HepG2 (cell line): ENCODE measurements at regions not wholly inside any gene's neighbourhood (a gene's known extent, or its start where the extent isn't known, plus 50 kb on each side); places are given as distances from the start of the nearest gene placed in this dataset.

Experiments
- ATAC-seq: fragments of 200-7000 bp; cut with Tn5 transposase; 3 replicates; pipeline ENCODE4 v1.9.1; 2020; ENCODE audit warnings: mild to moderate bottlenecking, moderate library complexity
- BruUV-seq: library from RNA; stranded (reverse); fragments of 400-500 nt; replicated peaks from 2 replicates; lab custom pipeline; 2021; lab: Mats Ljungman, UMichigan
- CTCF ChIA-PET: fragments of 300-600 bp; formaldehyde crosslinking; extraction: SDS; loops from one replicate; lab custom pipeline; 2021; ENCODE audit warnings: low total read pairs, inconsistent platforms, low intra/inter-chr PET ratio; lab: Yijun Ruan, JAX
- POLR2A ChIA-PET: fragments of 350-600 bp; sonication (Branson Sonifier 250); formaldehyde crosslinking; loops from one replicate; lab custom pipeline; 2020; ENCODE audit warnings: antibody characterized with exemption, inconsistent platforms; lab: Yijun Ruan, JAX
- DNase-seq: peaks from one replicate; pipeline ENCODE4 v3.0.0-alpha.2; 2015; ENCODE audit warnings: low spot score
- FAIRE-seq: peaks from 3 replicates; lab custom pipeline; 2011; peaks lifted over from hg19 to GRCh38; lab: Jason Lieb, UNC
- H2AFZ ChIP-seq: one replicate; pipeline ENCODE4 v1.6.1; 2011; ENCODE audit warnings: low read length, inconsistent platforms
- H3K27ac ChIP-seq: fragments of 300-600 bp; 3 replicates; pipeline ENCODE4 v1.8.0; 2011; ENCODE audit warnings: mixed run types, mild to moderate bottlenecking, mixed read lengths, low read length, inconsistent platforms; ENCODE audit not compliant: insufficient read depth; ENCODE audit errors: extremely low read length
- H3K27me3 ChIP-seq, 2 experiments: fragments of 200-600 bp in 1 of 2; 2 replicates in 1 of 2; 3 replicates in 1 of 2; pipeline versions ENCODE4 v1.6.0 to v1.8.0; 2011; ENCODE audit warnings: low read length in 2 of 2, mild to moderate bottlenecking in 2 of 2, moderate library complexity in 2 of 2, inconsistent platforms in 1 of 2; ENCODE audit not compliant: insufficient read depth in 2 of 2, control insufficient read depth in 1 of 2
- H3K36me3 ChIP-seq, 2 experiments: fragments of 200-600 bp in 1 of 2; replicated peaks in 1 of 2; 2 replicates in 1 of 2; 3 replicates in 1 of 2; pipeline versions ENCODE4 v1.5.1 to v1.8.0; 2011; ENCODE audit warnings: low read length in 2 of 2, inconsistent platforms in 1 of 2; ENCODE audit not compliant: insufficient read depth in 2 of 2, control insufficient read depth in 1 of 2
- H3K4me1 ChIP-seq: 2 replicates; pipeline ENCODE4 v1.5.1; 2012; ENCODE audit warnings: low read length, inconsistent platforms; ENCODE audit not compliant: insufficient read depth
- H3K4me2 ChIP-seq: 2 replicates; pipeline ENCODE4 v1.6.0; 2011; ENCODE audit warnings: low read depth, low read length, inconsistent platforms
- H3K4me3 ChIP-seq, 3 experiments: fragments of 200-600 bp in 1 of 3; sonication (generic), shearing (Covaris generic) in 1 of 3; replicated peaks in 1 of 3; 2 replicates each; pipeline ENCODE4 v1.5.1; 2011 to 2016; ENCODE audit warnings: low read length in 3 of 3, inconsistent platforms in 2 of 3, low read depth in 2 of 3, mild to moderate bottlenecking in 2 of 3, control low read depth in 1 of 3, mixed read lengths in 1 of 3; ENCODE audit not compliant: insufficient read depth in 1 of 3
- H3K79me2 ChIP-seq: one replicate; pipeline ENCODE4 v1.6.1; 2011; ENCODE audit warnings: low read length, inconsistent platforms; ENCODE audit not compliant: insufficient read depth
- H3K9ac ChIP-seq: 2 replicates; pipeline ENCODE4 v1.6.0; 2011; ENCODE audit warnings: mild to moderate bottlenecking, low read depth, low read length, inconsistent platforms; ENCODE audit not compliant: insufficient read depth
- H3K9me3 ChIP-seq: 2 replicates; pipeline ENCODE4 v1.5.1; 2012; ENCODE audit warnings: mild to moderate bottlenecking, low read length
- H4K20me1 ChIP-seq: 2 replicates; pipeline ENCODE4 v1.6.0; 2011; ENCODE audit warnings: inconsistent platforms, mild to moderate bottlenecking, low read length, moderate library complexity; ENCODE audit not compliant: insufficient read depth
- MEIS1 ChIP-seq: sonication (generic); formaldehyde crosslinking; IDR thresholded peaks from 2 replicates; pipeline ENCODE4 v1.9.0; 2021; ENCODE audit warnings: mild to moderate bottlenecking, missing genetic modification reagents, moderate library complexity, borderline replicate concordance
- RORA ChIP-seq: sonication (generic); formaldehyde crosslinking; IDR thresholded peaks from 2 replicates; pipeline ENCODE4 v1.5.0; 2020; ENCODE audit warnings: mild to moderate bottlenecking, missing genetic modification reagents, moderate library complexity
- STAT6 ChIP-seq: sonication (generic); formaldehyde crosslinking; IDR thresholded peaks from 2 replicates; pipeline ENCODE4 v1.4.0; 2020; ENCODE audit warnings: missing genetic modification reagents, mild to moderate bottlenecking, borderline replicate concordance
- TCF12 ChIP-seq, 2 experiments: fragments of 450-650 bp in 1 of 2; sonication (generic) in 1 of 2; formaldehyde crosslinking in 1 of 2; IDR thresholded peaks; 2 replicates each; pipeline versions ENCODE4 v1.6.1 to v1.8.0; 2017 to 2022; ENCODE audit warnings: antibody characterized with exemption in 1 of 2, mild to moderate bottlenecking in 1 of 2, missing genetic modification reagents in 1 of 2, moderate library complexity in 1 of 2
- ZBTB42 ChIP-seq: sonication (generic); formaldehyde crosslinking; IDR thresholded peaks from 2 replicates; pipeline ENCODE4 v1.5.0; 2020; ENCODE audit warnings: mild to moderate bottlenecking, missing genetic modification reagents
- ZNF18 ChIP-seq: sonication (generic); formaldehyde crosslinking; IDR thresholded peaks from 2 replicates; pipeline ENCODE4 v1.8.0; 2022; ENCODE audit warnings: mild to moderate bottlenecking, missing genetic modification reagents; ENCODE audit not compliant: insufficient replicate concordance
- ZNF414 ChIP-seq: sonication (generic); formaldehyde crosslinking; IDR thresholded peaks from 2 replicates; pipeline ENCODE4 v1.5.0; 2020; ENCODE audit warnings: missing genetic modification reagents
- ZNF747 ChIP-seq: sonication (generic); formaldehyde crosslinking; IDR thresholded peaks from 2 replicates; pipeline ENCODE4 v1.8.1; 2023; ENCODE audit warnings: missing genetic modification reagents, mild to moderate bottlenecking, borderline replicate concordance
- WGBS: methylation state at CpG from one replicate; pipeline ENCODE4 v1.1.6; 2017; ENCODE audit warnings: low lambda C conversion rate; 5-methylcytosine and 5-hydroxymethylcytosine counted together
- in situ Hi-C: cut with HindIII; loops from 2 replicates; pipeline ENCODE4 v1.10.0; 2017; ENCODE audit warnings: low pct_unique_long_range_greater_than_20kb; ENCODE audit not compliant: extremely low pct_ligation_motif_present
- intact Hi-C: fragments of 100-400 bp; cut with micrococcal nuclease; formaldehyde crosslinking; loops from one replicate; pipeline ENCODE4 v1.10.0; 2022; ENCODE audit not compliant: unreplicated experiment

- no peak overlapping the region for H2AFZ ChIP-seq
- POLR2A ChIA-PET, result no interaction called here
- intact Hi-C loops (no loop called here), in situ Hi-C loops (no loop called here)
- WGBS, result 90% methylated on average over 25 of the region's 30 CpGs
- H3K4me3 ChIP-seq, result no peak overlapping the region
- no peaks in the 10 kb centered on the region for H4K20me1 ChIP-seq
- FAIRE-seq (no peak), ATAC-seq (no peak)
- BruUV-seq, result no TSS peak
- CTCF ChIA-PET, result no interaction called here
- H3K4me1 ChIP-seq, result peaks cover 13% of the 10 kb centered on the region
- H3K27ac ChIP-seq, result no peak overlapping the region
- TF ChIP-seq TCF12 (IDR thresholded peaks at IDR 0.05) (no peak), TCF12 (CRISPR knock-in tag; IDR thresholded peaks at IDR 0.05) (no peak), ZNF747 (no peak), RORA (CRISPR knock-in tag) (no peak), ZBTB42 (CRISPR knock-in tag) (no peak), ZNF18 (CRISPR knock-in tag) (no peak), MEIS1 (CRISPR knock-in tag) (no peak), STAT6 (CRISPR knock-in tag) (no peak), ZNF414 (CRISPR knock-in tag) (no peak)
- TF ChIP-seq, all 625 proteins: peak for 0
- no peak overlapping the region for H3K4me2 ChIP-seq
- no peaks in the 10 kb centered on the region for H3K9me3 ChIP-seq
- H3K79me2 ChIP-seq, result no peaks in the 10 kb centered on the region
- no peak overlapping the region for H3K9ac ChIP-seq
- H3K36me3 ChIP-seq, result no peaks in the 10 kb centered on the region
- peaks cover 2 to 21% of the 10 kb centered on the region in 2 experiments; a peak in 2 of 5 replicates for H3K27me3 ChIP-seq
- no peak for DNase-seq
These were observed 74.5 kb upstream of the TBCA start for GRCh38 chr5:77850536-77851175.
